Upper lobe of left lung (tissue), 4 donors: ENCODE measurements at regions not wholly inside any gene's neighbourhood (a gene's known extent, or its start where the extent isn't known, plus 50 kb on each side); places are given as distances from the start of the nearest gene placed in this dataset.

Experiments used
- CTCF ChIP-seq, 6 experiments: fragments of 450-650 bp in 4 of 6; fragments of 200-600 bp in 2 of 6; sonication (generic) in 2 of 6; IDR thresholded peaks; one replicate each; pipeline ENCODE4 v1.5.1; 2016 to 2019; ENCODE audit warnings: antibody characterized with exemption in 6 of 6
- POLR2A ChIP-seq, 4 donors: fragments of 450-650 bp; IDR thresholded peaks; one replicate each; pipeline ENCODE4 v1.5.1; 2016 to 2017; ENCODE audit warnings: antibody characterized with exemption in 4 of 4, mild to moderate bottlenecking in 2 of 4
- POLR2AphosphoS5 ChIP-seq, 2 donors: sonication (generic); formaldehyde crosslinking; IDR thresholded peaks; one replicate each; pipeline ENCODE4 v1.5.1; 2017; ENCODE audit warnings: antibody characterized with exemption in 2 of 2

GRCh38 chr13:103976371-103976770, 910.2 kb upstream of the SLC10A2 start:
- TF ChIP-seq CTCF (IDR thresholded peaks at IDR 0.05) (no peak), POLR2AphosphoS5 (IDR thresholded peaks at IDR 0.05) (no peak), POLR2A (IDR thresholded peaks at IDR 0.05) (no peak)
